Mesothelial cell of epicardium (in vitro differentiated cells): ENCODE measurements at regions not wholly inside any gene's neighbourhood (a gene's known extent, or its start where the extent isn't known, plus 50 kb on each side); places are given as distances from the start of the nearest gene placed in this dataset.

Source experiments
- DNase-seq, 2 experiments: peaks; one replicate each; pipeline ENCODE4 v3.0.0; 2021; ENCODE audit warnings: low spot score in 2 of 2; ENCODE audit not compliant: unreplicated experiment in 2 of 2
- H3K27ac Mint-ChIP-seq: 2 replicates; pipeline ENCODE4 v1.8.0; 2021; ENCODE audit warnings: mixed read lengths
- H3K27me3 Mint-ChIP-seq: 2 replicates; pipeline ENCODE4 v1.8.0; 2021; ENCODE audit warnings: low read depth, mixed read lengths
- H3K36me3 Mint-ChIP-seq: 2 replicates; pipeline ENCODE4 v1.8.0; 2021; ENCODE audit warnings: mixed read lengths
- H3K4me1 Mint-ChIP-seq: 2 replicates; pipeline ENCODE4 v1.8.0; 2021; ENCODE audit warnings: mixed read lengths
- H3K4me3 Mint-ChIP-seq: 2 replicates; pipeline ENCODE4 v1.8.0; 2021; ENCODE audit warnings: mild to moderate bottlenecking, moderate library complexity, mixed read lengths
- H3K9me3 Mint-ChIP-seq: 2 replicates; pipeline ENCODE4 v1.8.0; 2021; ENCODE audit warnings: mixed read lengths
- CTCF ChIP-seq: fragments of 200-600 bp; sonication (generic); IDR thresholded peaks from one replicate; pipeline ENCODE4 v1.5.0; 2021; ENCODE audit warnings: antibody characterized with exemption; ENCODE audit not compliant: unreplicated experiment

- DNase-seq: no peak
- Mint-ChIP-seq H3K9me3 (no peaks in the 10 kb centered on the region), H3K27me3 (peaks cover 10% of the 10 kb centered on the region), H3K4me1 (peaks cover 4% of the 10 kb centered on the region), H3K27ac (no peak overlapping the region), H3K36me3 (no peaks in the 10 kb centered on the region), H3K4me3 (no peak overlapping the region)
- no peak for TF ChIP-seq CTCF
Observed at GRCh38 chr11:119935349-119935925, 202.5 kb downstream of the TRIM29 start.

- Mint-ChIP-seq H3K4me3 (no peak overlapping the region), H3K4me1 (peaks cover 4% of the 10 kb centered on the region), H3K36me3 (no peaks in the 10 kb centered on the region), H3K27ac (no peak overlapping the region), H3K9me3 (no peaks in the 10 kb centered on the region), H3K27me3 (peaks cover 16% of the 10 kb centered on the region)
- TF ChIP-seq CTCF: no peak
- no peak for DNase-seq
Observed at GRCh38 chr11:119934866-119935265, 203.0 kb downstream of the TRIM29 start.

GRCh38 chr11:119934267-119934666 lies 203.6 kb downstream of the TRIM29 start:
- Mint-ChIP-seq H3K4me1 (peaks cover 4% of the 10 kb centered on the region), H3K4me3 (no peak overlapping the region), H3K27ac (no peak overlapping the region), H3K36me3 (no peaks in the 10 kb centered on the region), H3K9me3 (no peaks in the 10 kb centered on the region), H3K27me3 (peaks cover 21% of the 10 kb centered on the region)
- DNase-seq: no peak
- TF ChIP-seq CTCF: no peak

GRCh38 chr11:119933584-119933983 lies 204.3 kb downstream of the TRIM29 start:
- TF ChIP-seq CTCF: no peak
- H3K9me3 Mint-ChIP-seq: no peaks in the 10 kb centered on the region
- H3K27ac Mint-ChIP-seq: no peak overlapping the region
- H3K4me3 Mint-ChIP-seq: no peak overlapping the region
- peaks cover 21% of the 10 kb centered on the region for H3K27me3 Mint-ChIP-seq
- no peaks in the 10 kb centered on the region for H3K36me3 Mint-ChIP-seq
- DNase-seq: no peak
- H3K4me1 Mint-ChIP-seq: peaks cover 4% of the 10 kb centered on the region

GRCh38 chr11:119932828-119933562 lies 204.0 kb upstream of the NECTIN1 start:
- Mint-ChIP-seq H3K4me1 (peaks cover 4% of the 10 kb centered on the region), H3K9me3 (no peaks in the 10 kb centered on the region), H3K4me3 (no peak overlapping the region), H3K27ac (no peak overlapping the region), H3K27me3 (peaks cover 25% of the 10 kb centered on the region), H3K36me3 (no peaks in the 10 kb centered on the region)
- DNase-seq: no peak
- TF ChIP-seq CTCF: no peak
